HG02759 (cell line): ENCODE measurements at regions not wholly inside any gene's neighbourhood (a gene's known extent, or its start where the extent isn't known, plus 50 kb on each side); places are given as distances from the start of the nearest gene placed in this dataset.

Source experiments
- ATAC-seq: cut with Tn5 transposase; IDR thresholded peaks from one replicate; pipeline ENCODE4 v1.9.1; 2021; ENCODE audit warnings: mild to moderate bottlenecking, moderate library complexity; ENCODE audit not compliant: unreplicated experiment

DNA sequence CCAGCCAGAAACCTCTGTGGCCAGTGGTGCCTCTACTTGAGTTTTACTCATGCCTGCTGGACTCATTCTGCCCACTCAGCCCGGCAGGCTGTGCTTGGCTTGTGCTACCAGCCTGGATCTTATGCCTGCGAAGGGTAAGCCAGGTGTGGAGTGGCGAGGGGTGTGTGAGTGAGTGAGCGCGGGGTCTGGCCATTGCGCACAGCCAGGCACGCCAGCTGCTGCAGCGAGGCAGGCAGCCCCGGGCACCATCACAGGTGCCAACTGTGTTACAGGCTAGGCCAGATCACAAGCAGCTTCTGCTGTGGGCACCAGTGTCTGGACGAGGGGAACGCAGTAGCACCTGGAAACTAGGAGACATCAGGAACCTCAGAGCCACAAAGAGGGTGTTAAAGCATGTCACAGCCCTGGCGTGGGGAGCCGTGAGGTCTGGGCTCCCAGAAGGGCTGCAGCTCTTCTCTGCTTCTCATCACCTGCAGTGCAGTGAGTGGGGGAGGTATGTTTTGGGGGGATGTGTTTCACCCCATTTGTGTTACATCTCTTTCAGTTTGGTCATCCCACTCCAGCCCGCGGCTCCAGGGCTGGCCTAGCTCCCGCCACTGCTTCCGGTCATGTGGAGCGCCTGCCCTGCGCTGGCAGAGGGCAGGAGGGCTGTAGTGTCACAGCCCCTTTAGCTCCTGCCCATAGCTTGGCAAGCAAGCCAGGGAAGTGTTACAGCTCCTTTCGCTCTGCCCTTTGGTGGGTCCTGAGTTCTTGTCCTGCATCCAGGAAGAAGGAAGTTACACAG lies 379.7 kb upstream of the IMPG1 start:
- ATAC-seq: no peak

DNA sequence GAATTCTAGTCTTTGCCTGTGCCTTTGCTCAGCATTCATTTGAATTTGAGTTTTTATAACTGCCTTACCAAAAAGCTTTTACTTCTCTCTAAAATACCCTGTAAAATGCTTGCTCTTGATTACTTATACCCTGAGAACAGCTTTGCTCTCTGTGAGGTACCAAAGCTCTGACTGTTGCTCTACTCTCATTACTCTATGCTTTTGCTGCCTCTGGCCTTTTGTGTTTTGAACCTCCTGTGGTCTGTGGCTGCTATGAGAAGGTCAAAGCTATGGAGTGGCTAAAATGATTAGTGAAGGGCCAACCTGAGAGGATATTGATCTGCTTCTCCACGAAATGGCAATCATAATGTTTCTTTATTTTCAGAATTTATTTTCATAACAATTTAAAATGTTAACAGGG lies 375.6 kb upstream of the IMPG1 start:
- ATAC-seq: no peak

GRCh38 chr6:76441875-76442274 lies 369.4 kb upstream of the IMPG1 start:
- ATAC-seq: no peak

DNA sequence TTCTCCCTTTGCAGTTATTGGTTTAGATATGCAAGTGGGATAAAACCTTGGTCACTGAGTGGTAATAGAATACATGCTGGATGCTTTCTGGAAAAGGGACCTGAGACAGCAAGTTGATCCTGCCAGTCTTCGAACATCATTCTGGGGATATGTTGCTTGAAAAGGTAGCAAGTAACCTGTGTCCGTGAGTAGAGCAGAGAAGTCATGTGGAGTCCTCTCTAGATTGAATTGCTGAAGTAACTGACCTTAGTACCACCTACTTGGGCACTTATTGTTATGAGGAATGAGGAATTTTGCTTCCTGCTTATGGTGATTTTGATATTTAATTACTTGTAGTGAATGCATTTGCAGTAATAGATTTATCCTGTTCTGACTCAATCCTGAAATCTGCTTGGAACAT lies 367.3 kb upstream of the IMPG1 start:
- ATAC-seq: no peak

DNA sequence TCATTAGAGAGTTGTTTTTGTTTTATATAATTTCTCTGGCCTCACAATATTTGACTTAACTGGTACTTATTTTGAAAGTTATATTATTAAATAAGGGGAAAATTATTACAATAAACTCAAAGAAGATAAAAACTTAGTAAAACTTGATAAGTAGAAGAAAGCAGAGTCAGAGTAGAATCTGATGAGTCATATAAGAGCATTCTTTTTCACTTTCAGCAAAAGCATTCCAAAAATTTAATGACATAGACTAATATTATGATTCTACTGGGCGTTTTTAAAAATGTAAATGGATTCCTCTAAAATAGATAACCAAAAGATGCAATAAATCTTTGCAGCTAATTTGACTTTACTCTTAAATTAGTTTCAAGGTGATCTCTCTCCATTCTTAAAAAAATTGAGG lies 366.3 kb upstream of the IMPG1 start:
- no peak for ATAC-seq

DNA sequence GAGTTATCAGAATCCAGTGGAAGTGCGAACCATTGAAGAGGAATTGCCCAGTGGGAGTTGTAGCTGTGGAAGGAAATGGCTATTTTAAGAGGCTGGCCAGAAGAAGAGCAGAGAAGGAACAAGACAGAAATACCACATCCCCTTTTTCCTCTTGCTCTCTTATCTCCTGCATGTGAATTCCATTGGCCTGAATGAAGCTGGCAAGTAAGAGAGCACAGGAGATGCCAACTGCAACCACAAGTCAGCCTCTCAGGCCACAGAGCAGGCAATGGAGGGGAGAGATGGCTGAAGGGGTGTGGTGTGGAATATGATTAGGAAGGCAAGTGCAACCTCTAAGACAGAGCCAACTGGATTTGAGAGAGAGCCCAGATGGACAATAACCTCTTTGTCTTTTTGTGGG lies 362.7 kb upstream of the IMPG1 start:
- ATAC-seq: no peak

- no peak for ATAC-seq
Observed at GRCh38 chr6:76422511-76423213, 350.2 kb upstream of the IMPG1 start.

GRCh38 chr6:76420094-76420493 lies 347.6 kb upstream of the IMPG1 start:
- ATAC-seq: no peak

- ATAC-seq: no peak
Observed at GRCh38 chr6:76418560-76419223, 346.2 kb upstream of the IMPG1 start.

GRCh38 chr6:76416821-76417605 lies 344.6 kb upstream of the IMPG1 start:
- no peak for ATAC-seq

- ATAC-seq: no peak
Observed at GRCh38 chr6:76403064-76403463, 330.6 kb upstream of the IMPG1 start.

- no peak for ATAC-seq
Observed at GRCh38 chr6:76397966-76398365, 325.5 kb upstream of the IMPG1 start.

- no peak for ATAC-seq
Observed at GRCh38 chr6:76382201-76382600, 309.7 kb upstream of the IMPG1 start.

DNA sequence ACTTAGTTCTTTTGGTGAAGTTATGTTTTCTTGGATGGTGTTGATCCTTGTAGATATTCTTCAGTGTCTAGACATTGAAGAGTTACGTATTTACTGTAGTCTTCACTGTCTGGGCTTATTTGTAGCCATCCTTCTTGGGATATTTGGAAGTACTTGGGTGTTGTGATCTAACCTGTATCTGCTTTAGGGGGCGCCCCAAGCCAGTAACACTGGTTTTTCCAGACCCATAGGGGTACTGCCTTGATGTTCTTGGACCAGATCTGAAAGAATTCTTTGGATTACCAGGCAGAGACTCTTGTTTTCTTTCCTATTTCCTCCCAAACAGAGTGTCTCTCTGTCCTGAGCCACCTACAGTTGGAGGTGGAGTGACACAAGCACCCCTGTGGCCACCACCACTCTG lies 309.1 kb upstream of the IMPG1 start:
- ATAC-seq: no peak

DNA sequence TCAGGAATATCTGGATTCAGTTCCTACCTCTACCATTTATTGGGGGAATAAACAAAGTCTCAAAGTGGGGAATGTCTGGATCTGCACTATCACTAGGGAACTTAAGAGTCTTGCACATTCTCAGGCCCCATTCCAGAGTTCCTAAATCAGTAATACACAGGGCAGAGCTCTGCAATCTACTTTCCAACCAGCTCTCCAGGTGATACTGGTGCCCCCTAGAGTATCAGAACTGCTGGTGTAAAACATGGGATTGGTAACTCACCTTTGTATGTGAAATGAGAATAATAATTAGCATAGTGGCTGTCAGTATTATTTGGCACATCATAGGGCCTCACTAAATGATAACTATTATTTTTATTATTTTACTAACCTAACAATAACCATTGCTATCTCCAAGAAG lies 278.8 kb upstream of the IMPG1 start:
- no peak for ATAC-seq

DNA sequence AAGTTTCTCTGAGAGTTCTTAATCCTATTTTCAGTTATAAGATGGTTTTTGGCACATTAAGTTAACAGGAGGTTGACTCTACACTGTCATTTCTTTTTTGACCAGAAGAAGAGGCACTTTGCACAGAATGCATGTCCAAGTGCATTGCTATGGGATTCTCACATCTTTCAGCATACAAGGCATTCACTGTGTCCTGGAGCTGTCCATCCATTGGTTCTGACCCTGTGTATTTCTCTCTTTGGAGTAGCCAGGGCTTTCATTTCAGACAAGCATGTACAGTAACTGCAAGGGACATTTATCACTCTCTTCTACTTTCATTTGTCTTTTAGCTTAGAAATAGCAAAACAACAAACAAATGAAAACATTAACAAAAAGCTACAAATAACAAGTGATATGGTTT lies 275.1 kb upstream of the IMPG1 start:
- no peak for ATAC-seq

GRCh38 chr6:76342611-76343160 lies 270.2 kb upstream of the IMPG1 start:
- no peak for ATAC-seq

- ATAC-seq: no peak
Observed at GRCh38 chr6:76330031-76330430, 257.6 kb upstream of the IMPG1 start.

DNA sequence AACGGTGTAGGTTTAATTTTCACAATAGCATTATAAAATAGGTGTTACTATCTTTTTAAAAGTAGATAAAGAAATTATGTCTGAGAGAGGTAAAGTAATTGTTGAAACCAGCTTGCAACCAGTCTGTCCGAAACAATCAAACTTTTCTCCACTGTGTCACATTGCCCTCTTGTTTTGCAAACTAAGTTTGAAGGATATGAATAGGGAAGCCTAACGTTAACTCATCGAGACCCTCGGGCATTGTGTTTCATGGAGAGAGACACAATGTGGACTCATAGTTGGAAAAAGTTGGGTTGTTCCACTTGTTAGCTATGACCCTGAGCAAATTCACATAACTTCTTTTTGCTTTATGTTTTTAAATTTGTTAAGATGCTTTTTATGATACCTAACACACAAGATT lies 254.4 kb upstream of the IMPG1 start:
- ATAC-seq: no peak
